GM12874 (cell line): ENCODE measurements at regions not wholly inside any gene's neighbourhood (a gene's known extent, or its start where the extent isn't known, plus 50 kb on each side); places are given as distances from the start of the nearest gene placed in this dataset.

Experiments
- TF ChIP-seq, protein P1 (sequence below): IDR thresholded peaks from 2 replicates; pipeline ENCODE4 v1.5.1; 2011; ENCODE audit warnings: low read depth, mild to moderate bottlenecking, control low read depth, low read length, moderate library complexity; ENCODE audit not compliant: insufficient read depth

DNA sequence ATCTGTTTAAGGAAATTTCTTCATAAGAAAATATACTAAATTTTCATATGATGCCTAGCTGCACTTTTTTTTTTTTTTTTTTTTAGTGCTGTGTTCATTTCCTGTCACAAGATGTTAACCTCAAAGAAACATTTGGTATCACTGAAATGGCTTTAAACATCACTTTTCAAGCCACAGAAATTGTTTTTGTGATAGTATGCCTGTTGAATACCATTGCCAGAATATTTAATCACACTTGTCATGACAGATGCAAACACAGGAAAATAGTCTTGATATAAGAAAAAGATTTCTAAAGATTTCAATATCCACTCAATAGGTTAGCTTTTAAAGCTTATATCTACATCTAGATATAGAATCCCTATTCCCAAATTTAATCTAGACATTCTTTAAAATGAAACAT lies 608.5 kb upstream of the AGTR1 start:
- TF ChIP-seq, protein P1, sequence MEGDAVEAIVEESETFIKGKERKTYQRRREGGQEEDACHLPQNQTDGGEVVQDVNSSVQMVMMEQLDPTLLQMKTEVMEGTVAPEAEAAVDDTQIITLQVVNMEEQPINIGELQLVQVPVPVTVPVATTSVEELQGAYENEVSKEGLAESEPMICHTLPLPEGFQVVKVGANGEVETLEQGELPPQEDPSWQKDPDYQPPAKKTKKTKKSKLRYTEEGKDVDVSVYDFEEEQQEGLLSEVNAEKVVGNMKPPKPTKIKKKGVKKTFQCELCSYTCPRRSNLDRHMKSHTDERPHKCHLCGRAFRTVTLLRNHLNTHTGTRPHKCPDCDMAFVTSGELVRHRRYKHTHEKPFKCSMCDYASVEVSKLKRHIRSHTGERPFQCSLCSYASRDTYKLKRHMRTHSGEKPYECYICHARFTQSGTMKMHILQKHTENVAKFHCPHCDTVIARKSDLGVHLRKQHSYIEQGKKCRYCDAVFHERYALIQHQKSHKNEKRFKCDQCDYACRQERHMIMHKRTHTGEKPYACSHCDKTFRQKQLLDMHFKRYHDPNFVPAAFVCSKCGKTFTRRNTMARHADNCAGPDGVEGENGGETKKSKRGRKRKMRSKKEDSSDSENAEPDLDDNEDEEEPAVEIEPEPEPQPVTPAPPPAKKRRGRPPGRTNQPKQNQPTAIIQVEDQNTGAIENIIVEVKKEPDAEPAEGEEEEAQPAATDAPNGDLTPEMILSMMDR, result no peak

- TF ChIP-seq, protein P1, result no peak
These were observed 607.5 kb upstream of the AGTR1 start for GRCh38 chr3:148090156-148090555.

DNA sequence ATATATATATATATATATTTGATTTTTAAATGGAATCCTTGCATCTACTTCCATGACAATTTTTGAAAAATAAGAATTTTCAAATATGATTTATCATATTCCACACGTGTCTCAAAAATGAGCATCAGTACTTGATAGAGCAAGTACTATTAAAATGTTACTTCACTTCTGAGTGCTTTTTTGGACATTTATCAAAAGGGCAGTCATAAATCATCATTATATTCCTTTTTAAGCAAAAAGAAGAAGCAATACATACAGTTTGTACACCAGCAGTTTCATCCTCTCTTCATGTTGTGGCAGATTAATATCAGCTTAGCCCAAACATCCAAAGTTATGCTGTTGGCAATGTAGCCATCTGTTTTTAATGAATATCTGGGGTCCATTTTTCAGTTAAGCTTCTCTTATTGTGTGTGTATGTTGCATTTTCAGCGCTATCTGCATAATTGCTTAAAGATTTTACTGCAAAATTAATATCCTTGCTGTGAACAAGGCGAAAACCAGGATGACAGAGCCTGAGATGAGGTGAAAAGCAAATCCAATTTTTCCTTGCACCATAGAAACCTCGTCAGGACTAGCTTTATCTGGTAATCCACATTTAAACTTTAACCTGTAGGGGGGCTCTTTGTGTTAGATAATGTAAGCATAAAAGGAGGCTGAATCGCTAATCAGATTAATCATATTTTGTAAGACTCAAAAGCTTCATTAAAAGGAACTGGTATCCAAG lies 604.9 kb upstream of the AGTR1 start:
- TF ChIP-seq, protein P1, result no peak

DNA sequence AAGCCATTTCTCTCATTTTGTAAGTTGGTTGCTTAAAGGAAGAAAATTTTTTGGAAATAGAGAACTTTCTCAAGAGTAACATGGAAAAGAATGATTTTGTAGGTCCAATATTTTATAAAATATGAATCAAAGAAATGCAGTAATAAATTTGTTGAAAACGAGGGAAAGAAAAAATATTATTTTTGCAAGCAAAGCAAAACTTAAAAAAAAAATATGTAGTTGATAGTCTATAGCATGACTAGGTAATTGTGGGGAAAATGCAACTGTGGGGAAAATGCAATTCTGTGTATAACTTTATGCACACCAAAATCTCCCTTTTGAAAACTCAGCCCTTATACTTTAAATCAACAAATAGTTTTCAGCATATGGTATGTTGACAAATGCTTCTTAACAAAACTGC lies 604.0 kb upstream of the AGTR1 start:
- TF ChIP-seq, protein P1, result no peak

DNA sequence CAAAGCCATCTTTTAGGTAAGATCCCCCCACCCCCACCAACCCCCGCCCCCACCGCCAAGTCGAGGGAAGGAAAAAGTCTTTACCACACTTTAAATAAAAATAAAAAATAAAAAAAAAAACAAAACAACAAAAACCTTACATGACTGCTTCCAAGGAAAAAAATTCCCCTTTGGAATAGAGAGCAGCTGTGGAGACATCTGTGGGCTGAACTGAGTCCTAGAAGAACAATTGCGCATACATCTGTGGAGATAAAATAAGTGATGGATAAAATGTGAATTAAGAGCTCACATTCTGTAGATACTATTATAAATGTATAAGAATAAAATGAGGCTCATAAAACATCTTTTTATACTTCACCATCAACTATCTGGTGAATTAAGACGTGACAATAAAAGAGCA lies 601.7 kb upstream of the AGTR1 start:
- TF ChIP-seq, protein P1, result no peak

DNA sequence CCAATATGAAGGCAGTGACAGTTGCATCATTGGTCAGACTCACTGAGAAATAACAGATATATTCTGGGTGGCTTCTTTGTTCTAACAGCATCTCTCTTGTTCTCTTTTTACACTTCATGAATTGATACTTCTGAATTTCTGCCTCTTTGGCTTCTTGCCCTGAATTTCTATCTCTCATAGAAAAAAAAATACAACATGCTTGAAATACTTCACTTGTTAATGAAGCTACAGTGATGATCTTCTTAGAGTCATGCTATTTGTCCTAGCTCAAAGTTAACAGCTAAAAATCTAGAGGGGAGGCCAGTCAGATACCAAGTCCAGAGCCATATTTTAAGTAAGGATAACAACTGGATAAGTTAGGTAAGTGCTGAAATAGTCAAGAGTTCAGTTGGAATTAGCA lies 597.2 kb upstream of the AGTR1 start:
- TF ChIP-seq, protein P1, result no peak

- TF ChIP-seq, protein P1, result no peak
These were observed 596.6 kb upstream of the AGTR1 start for GRCh38 chr3:148101061-148101460.

- TF ChIP-seq, protein P1, result no peak
These were observed 595.5 kb upstream of the AGTR1 start for GRCh38 chr3:148102156-148102555.
